ENCODE measurements at regions not wholly inside any gene's neighbourhood (a gene's known extent, or its start where the extent isn't known, plus 50 kb on each side); places are given as distances from the start of the nearest gene placed in this dataset.

- POLR2A ChIA-PET = no interaction called here
- no peak for ATAC-seq
- Histone ChIP-seq H3K27ac (no peak overlapping the region), H3K9me3 (no peaks in the 10 kb centered on the region), H3K4me3 (no peak overlapping the region), H3K4me2 (no peak overlapping the region), H3K4me1 (no peaks in the 10 kb centered on the region)
- no peak for DNase-seq (ENCODE audit: low read depth in 1 of 2, low spot score in 1 of 2)
- FAIRE-seq = no peak
- CTCF ChIA-PET = no interaction called here
- 14% methylated on average over 5 of the region's 5 CpGs for WGBS (ENCODE audit: missing lambda C conversion rate)
- no peak for TF ChIP-seq JUN (IDR thresholded peaks at IDR 0.05)
- TF ChIP-seq CHD2 (IDR thresholded peaks at IDR 0.05; ENCODE audit: low read length, partially characterized antibody) = no peak
- TF ChIP-seq ZC3H11A (IDR thresholded peaks at IDR 0.05) = no peak
- TF ChIP-seq POLR2A (IDR thresholded peaks at IDR 0.05; ENCODE audit: low read length) = no peak
- TF ChIP-seq ZNF302 (CRISPR knock-in tag; IDR thresholded peaks at IDR 0.05) = no peak
- TF ChIP-seq BHLHE40 (IDR thresholded peaks at IDR 0.05; ENCODE audit: low read depth, low read length) = no peak
- TF ChIP-seq NFE2L2 (conservative IDR thresholded peaks at IDR 0.05; ENCODE audit: low read length) = no peak
- no peak for TF ChIP-seq POLR2AphosphoS2 (conservative IDR thresholded peaks at IDR 0.05; ENCODE audit: low read length)
- TF ChIP-seq ATOH8 (CRISPR knock-in tag; IDR thresholded peaks at IDR 0.05; ENCODE audit: low read depth) = no peak
- no peak for TF ChIP-seq TP53 (CRISPR knock-in tag; IDR thresholded peaks at IDR 0.05)
- TF ChIP-seq MAX (IDR thresholded peaks at IDR 0.05) = no peak
- TF ChIP-seq HOXA7 (CRISPR knock-in tag; IDR thresholded peaks at IDR 0.05) = no peak
- TF ChIP-seq HOXB13 (CRISPR knock-in tag; IDR thresholded peaks at IDR 0.05; ENCODE audit: low read depth) = no peak
- no peak for TF ChIP-seq ELK1 (IDR thresholded peaks at IDR 0.05; ENCODE audit: low read depth, low read length)
- no peak for TF ChIP-seq PHF8 (IDR thresholded peaks at IDR 0.05; ENCODE audit: borderline replicate concordance, low read depth)
- TF ChIP-seq TFCP2L1 (CRISPR knock-in tag; IDR thresholded peaks at IDR 0.05) = no peak
- TF ChIP-seq PBX3 (IDR thresholded peaks at IDR 0.05) = no peak
- no peak for TF ChIP-seq EHMT2 (IDR thresholded peaks at IDR 0.05; ENCODE audit: low read depth)
- TF ChIP-seq HEYL (CRISPR knock-in tag; IDR thresholded peaks at IDR 0.05) = no peak
- no peak for TF ChIP-seq ZSCAN20 (CRISPR knock-in tag; IDR thresholded peaks at IDR 0.05)
Observed at GRCh38 chr5:116696366-116696765, 121.7 kb upstream of the SEMA6A start.

- Histone ChIP-seq H3K27ac (no peak overlapping the region), H3K4me2 (no peak overlapping the region), H3K4me3 (no peak overlapping the region), H3K9me3 (no peaks in the 10 kb centered on the region), H3K4me1 (no peaks in the 10 kb centered on the region)
- no peak for FAIRE-seq
- DNase-seq (ENCODE audit: low read depth in 1 of 2, low spot score in 1 of 2) = no peak
- ChIA-PET POLR2A (no interaction called here), CTCF (no interaction called here)
- 19% methylated on average over 3 of the region's 3 CpGs for WGBS (ENCODE audit: missing lambda C conversion rate)
- no peak for ATAC-seq
- TF ChIP-seq HEYL (CRISPR knock-in tag; IDR thresholded peaks at IDR 0.05) = no peak
- no peak for TF ChIP-seq CBX8 (IDR thresholded peaks at IDR 0.05)
- no peak for TF ChIP-seq REST (IDR thresholded peaks at IDR 0.05)
- no peak for TF ChIP-seq ATOH8 (CRISPR knock-in tag; IDR thresholded peaks at IDR 0.05; ENCODE audit: low read depth)
- TF ChIP-seq NPAS2 (CRISPR knock-in tag; IDR thresholded peaks at IDR 0.05; ENCODE audit: borderline replicate concordance) = no peak
- no peak for TF ChIP-seq MAZ (IDR thresholded peaks at IDR 0.05; ENCODE audit: borderline replicate concordance, low read depth, low read length)
- no peak for TF ChIP-seq CHD4 (IDR thresholded peaks at IDR 0.05; ENCODE audit: borderline replicate concordance)
- TF ChIP-seq TFCP2L1 (CRISPR knock-in tag; IDR thresholded peaks at IDR 0.05) = no peak
- TF ChIP-seq KDM1A (IDR thresholded peaks at IDR 0.05; ENCODE audit: low read depth) = no peak
- no peak for TF ChIP-seq HDAC2 (IDR thresholded peaks at IDR 0.05)
- TF ChIP-seq MAX (IDR thresholded peaks at IDR 0.05) = no peak
- TF ChIP-seq ELK1 (IDR thresholded peaks at IDR 0.05; ENCODE audit: low read depth, low read length) = no peak
- TF ChIP-seq CBX2 (IDR thresholded peaks at IDR 0.05; ENCODE audit: borderline replicate concordance, low read depth) = no peak
- no peak for TF ChIP-seq BCL3 (IDR thresholded peaks at IDR 0.05)
Observed at GRCh38 chr5:116695681-116696080, 121.1 kb upstream of the SEMA6A start.
